AG04450 (cell line): ENCODE measurements at regions not wholly inside any gene's neighbourhood (a gene's known extent, or its start where the extent isn't known, plus 50 kb on each side); places are given as distances from the start of the nearest gene placed in this dataset.

Experiments used
- CTCF ChIA-PET: fragments of 300-600, 350-600 bp; formaldehyde crosslinking; extraction: SDS; loops from one replicate; lab custom pipeline; 2022; ENCODE audit warnings: antibody characterized with exemption, inconsistent platforms; lab: Charles Lee
- POLR2A ChIA-PET: fragments of 350-600 bp; formaldehyde crosslinking; extraction: SDS; loops from one replicate; lab custom pipeline; 2021; ENCODE audit warnings: antibody characterized with exemption, inconsistent platforms; lab: Yijun Ruan, JAX
- DNase-seq: peaks from one replicate; pipeline ENCODE4 v3.0.0-alpha.2; 2011; ENCODE audit warnings: low read depth, low spot score
- H3K27ac ChIP-seq: one replicate; pipeline ENCODE4 v1.5.1; 2012; ENCODE audit warnings: low read depth, low read length, control low read depth
- H3K27me3 ChIP-seq: one replicate; pipeline ENCODE4 v1.6.0; 2012; ENCODE audit warnings: low read length; ENCODE audit not compliant: control insufficient read depth, insufficient read depth
- H3K4me3 ChIP-seq: 2 replicates; pipeline ENCODE4 v1.5.1; 2011; ENCODE audit warnings: mild to moderate bottlenecking, low read depth, low read length, control low read depth
- H3K9me3 ChIP-seq: 2 replicates; pipeline ENCODE4 v1.5.1; 2012; ENCODE audit warnings: low read length; ENCODE audit not compliant: control insufficient read depth, insufficient read depth
- CTCF ChIP-seq: IDR thresholded peaks from 2 replicates; pipeline ENCODE4 v1.5.1; 2011; ENCODE audit warnings: low read depth, low read length, control low read depth, inconsistent platforms

- no peak for TF ChIP-seq CTCF
- H3K9me3 ChIP-seq, result no peaks in the 10 kb centered on the region
- POLR2A ChIA-PET, result no interaction called here
- H3K4me3 ChIP-seq, result no peak overlapping the region
- CTCF ChIA-PET, result no interaction called here
- no peaks in the 10 kb centered on the region for H3K27me3 ChIP-seq
- no peak overlapping the region for H3K27ac ChIP-seq
- no peak for DNase-seq
Observed at GRCh38 chr14:71384007-71384845, 477.0 kb downstream of the PCNX1 start.

- Histone ChIP-seq H3K4me3 (no peak overlapping the region), H3K9me3 (no peaks in the 10 kb centered on the region), H3K27me3 (no peaks in the 10 kb centered on the region), H3K27ac (no peak overlapping the region)
- no peak for TF ChIP-seq CTCF
- POLR2A ChIA-PET, result no interaction called here
- no peak for DNase-seq
- CTCF ChIA-PET, result interaction anchor here (0.7 kb wide), 1 partner anchor 1832 kb away, joined by 6 read pairs; no protein-coding TSS in a partner anchor
Observed at GRCh38 chr14:71387753-71388152, 480.5 kb downstream of the PCNX1 start.

- Histone ChIP-seq H3K9me3 (no peaks in the 10 kb centered on the region), H3K4me3 (no peak overlapping the region), H3K27me3 (no peaks in the 10 kb centered on the region), H3K27ac (no peak overlapping the region)
- no peak for TF ChIP-seq CTCF
- DNase-seq, result no peak
- POLR2A ChIA-PET, result no interaction called here
- CTCF ChIA-PET, result no interaction called here
Observed at GRCh38 chr14:71388336-71388735, 481.1 kb downstream of the PCNX1 start.

- TF ChIP-seq CTCF, result no peak
- DNase-seq, result no peak
- no peaks in the 10 kb centered on the region for H3K9me3 ChIP-seq
- no peaks in the 10 kb centered on the region for H3K27me3 ChIP-seq
- POLR2A ChIA-PET, result no interaction called here
- no peak overlapping the region for H3K27ac ChIP-seq
- H3K4me3 ChIP-seq, result no peak overlapping the region
- CTCF ChIA-PET, result no interaction called here
Observed at GRCh38 chr14:71388862-71389261, 481.6 kb downstream of the PCNX1 start.

- Histone ChIP-seq H3K4me3 (no peak overlapping the region), H3K27ac (no peak overlapping the region), H3K9me3 (no peaks in the 10 kb centered on the region), H3K27me3 (no peaks in the 10 kb centered on the region)
- no peak for DNase-seq
- POLR2A ChIA-PET, result no interaction called here
- TF ChIP-seq CTCF, result no peak
- CTCF ChIA-PET, result interaction anchor here (0.6 kb wide), 1 partner anchor 182 kb away, joined by 6 read pairs; no protein-coding TSS in a partner anchor
Observed at GRCh38 chr14:71394386-71394785, 487.1 kb downstream of the PCNX1 start.
